ENCODE measurements at regions not wholly inside any gene's neighbourhood (a gene's known extent, or its start where the extent isn't known, plus 50 kb on each side); places are given as distances from the start of the nearest gene placed in this dataset.
"Not testable (repeated sequence)": the region's sequence is repeated elsewhere in the genome, so short reads cannot be mapped to it uniquely, and the experiment has no call there.

DNA sequence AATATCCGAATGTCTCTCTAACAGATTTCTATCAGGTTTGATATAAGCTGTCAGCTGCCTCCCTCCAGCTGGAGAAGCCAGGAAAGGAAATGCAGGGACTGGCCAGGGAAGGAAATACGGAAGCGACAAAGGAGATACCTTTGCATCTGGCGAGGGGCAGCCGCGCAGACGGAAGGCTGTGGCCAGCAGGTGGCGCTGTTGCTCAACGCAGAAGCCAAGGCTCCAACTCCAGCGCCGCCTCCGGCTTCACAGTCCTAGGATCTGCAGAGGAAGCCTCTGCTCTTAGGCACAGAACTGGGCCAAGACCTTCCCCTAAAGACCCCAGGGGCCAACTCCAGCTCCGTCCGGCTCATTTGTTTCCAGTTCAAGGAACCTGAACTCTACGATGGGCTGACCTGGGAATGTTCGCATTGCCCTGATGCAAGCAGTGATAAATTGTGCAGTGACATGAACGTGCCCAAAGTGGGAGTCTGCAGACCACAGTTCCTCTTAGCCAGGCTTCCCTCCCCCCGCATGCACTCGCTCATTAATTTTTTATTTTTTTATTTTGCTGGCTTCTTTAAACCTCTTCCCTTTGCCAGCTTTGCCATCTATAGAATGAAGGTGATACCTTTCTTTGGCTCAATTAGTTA lies 97.3 kb upstream of the LYZL2 start:
- DNase-seq: peak; percentile 79
- H3K27me3 Mint-ChIP-seq; H3K27ac Mint-ChIP-seq; H3K4me1 Mint-ChIP-seq; H3K9me3 Mint-ChIP-seq; POLR2A ChIA-PET; H3K36me3 Mint-ChIP-seq (ENCODE audit: low read depth); H3K4me3 Mint-ChIP-seq: not testable (repeated sequence)
- CTCF ChIA-PET: interaction anchor here (0.7 to 1.2 kb wide), 3 partner anchors 17 to 272 kb away, joined by 3 to 4 read pairs (median 4); no protein-coding TSS in a partner anchor

DNA sequence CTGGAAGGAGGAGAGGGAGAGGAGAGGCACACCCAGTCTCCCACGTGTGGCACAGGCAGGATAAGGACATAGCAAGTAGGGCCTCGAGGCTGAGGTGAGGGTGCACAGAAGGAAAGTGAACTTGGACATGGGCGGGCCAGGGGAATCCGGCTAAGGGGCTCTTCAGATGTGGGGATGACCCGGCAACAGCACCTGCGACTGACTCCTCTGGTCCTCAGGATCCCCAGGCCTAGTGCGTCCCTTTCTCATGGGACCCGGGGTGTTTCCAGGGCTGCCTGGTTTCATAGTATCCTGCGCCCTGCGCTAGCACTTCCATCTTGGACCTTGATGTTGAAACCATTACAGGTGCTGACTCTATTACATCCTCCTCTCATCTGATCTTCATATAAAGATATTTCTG lies 96.1 kb upstream of the LYZL2 start:
- CTCF ChIA-PET: interaction anchor here (1.0 kb wide), 1 partner anchor 273 kb away, joined by 3 read pairs; no protein-coding TSS in a partner anchor
- Mint-ChIP-seq H3K4me1 (peaks cover 8% of the 10 kb centered on the region), H3K27ac (no peak overlapping the region), H3K4me3 (no peak overlapping the region), H3K27me3 (no peaks in the 10 kb centered on the region), H3K36me3 (ENCODE audit: low read depth) (no peaks in the 10 kb centered on the region), H3K9me3 (no peaks in the 10 kb centered on the region)
- POLR2A ChIA-PET: no interaction called here
- no peak for DNase-seq

DNA sequence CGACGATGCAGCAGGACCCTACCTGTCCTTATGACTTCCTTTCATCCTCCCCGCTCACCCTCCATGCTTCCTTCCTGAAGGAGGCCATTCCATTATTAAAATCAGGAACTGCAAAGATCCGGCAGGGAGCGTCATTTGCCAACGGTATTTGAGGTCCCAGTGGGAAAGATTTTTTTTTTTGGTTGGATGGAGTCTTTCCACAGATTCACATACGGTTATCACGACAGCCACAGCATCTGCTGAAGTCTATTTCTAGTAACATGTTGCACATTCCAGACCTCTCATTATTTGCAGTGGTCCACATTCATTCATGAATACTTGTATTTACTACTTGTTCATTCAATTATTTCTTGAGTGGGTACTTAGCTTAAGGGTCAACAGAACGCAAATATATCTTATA lies 94.7 kb upstream of the LYZL2 start:
- Mint-ChIP-seq H3K27ac (no peak overlapping the region), H3K4me3 (no peak overlapping the region), H3K9me3 (no peaks in the 10 kb centered on the region), H3K36me3 (ENCODE audit: low read depth) (no peaks in the 10 kb centered on the region), H3K4me1 (peaks cover 8% of the 10 kb centered on the region), H3K27me3 (no peaks in the 10 kb centered on the region)
- ChIA-PET POLR2A (no interaction called here), CTCF (interaction anchor here (1.2 to 2.3 kb wide), 3 partner anchors 11 to 37 kb away, joined by 3 to 6 read pairs (median 5); no protein-coding TSS in a partner anchor)
- no peak for DNase-seq

DNA sequence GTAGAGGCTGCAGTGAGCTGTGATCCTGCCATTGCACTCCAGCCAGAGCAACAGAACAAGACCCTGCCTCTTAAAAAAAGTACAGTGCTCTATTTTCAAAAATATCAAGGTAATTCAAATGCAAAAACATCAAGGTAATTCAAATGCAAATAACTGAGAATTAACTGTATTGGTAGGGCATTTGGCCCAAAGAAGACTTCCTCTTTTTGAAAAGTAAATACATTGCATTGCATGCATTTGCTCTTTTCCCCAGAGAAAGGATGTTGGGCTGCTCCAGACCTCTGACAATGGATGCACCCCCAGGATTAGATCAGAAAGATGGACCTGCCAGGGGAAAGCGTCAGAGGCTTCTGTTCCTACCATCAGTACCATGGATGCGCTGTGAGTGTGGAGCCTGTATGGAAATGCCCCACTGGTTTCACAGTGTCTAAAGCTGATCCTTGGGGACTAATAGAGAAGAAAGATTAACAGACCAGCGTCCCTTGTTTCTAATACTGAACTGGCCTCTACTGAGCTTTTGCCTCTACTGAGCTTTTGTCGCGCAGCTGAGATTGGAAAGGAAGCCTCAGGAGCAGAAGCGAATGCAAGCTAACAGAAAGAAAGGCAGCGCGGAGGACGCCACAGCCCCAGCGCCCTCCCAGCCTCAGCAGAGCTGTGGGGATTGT lies 93.5 kb upstream of the LYZL2 start:
- Mint-ChIP-seq H3K4me1 (peaks cover 13% of the 10 kb centered on the region), H3K9me3 (no peaks in the 10 kb centered on the region), H3K27ac (no peak overlapping the region), H3K27me3 (no peaks in the 10 kb centered on the region), H3K36me3 (ENCODE audit: low read depth) (no peaks in the 10 kb centered on the region), H3K4me3 (no peak overlapping the region)
- CTCF ChIA-PET: interaction anchor here (0.6 to 2.6 kb wide), 6 partner anchors 12 to 230 kb away, joined by 3 to 9 read pairs (median 4); no protein-coding TSS in a partner anchor
- DNase-seq: no peak
- POLR2A ChIA-PET: no interaction called here

DNA sequence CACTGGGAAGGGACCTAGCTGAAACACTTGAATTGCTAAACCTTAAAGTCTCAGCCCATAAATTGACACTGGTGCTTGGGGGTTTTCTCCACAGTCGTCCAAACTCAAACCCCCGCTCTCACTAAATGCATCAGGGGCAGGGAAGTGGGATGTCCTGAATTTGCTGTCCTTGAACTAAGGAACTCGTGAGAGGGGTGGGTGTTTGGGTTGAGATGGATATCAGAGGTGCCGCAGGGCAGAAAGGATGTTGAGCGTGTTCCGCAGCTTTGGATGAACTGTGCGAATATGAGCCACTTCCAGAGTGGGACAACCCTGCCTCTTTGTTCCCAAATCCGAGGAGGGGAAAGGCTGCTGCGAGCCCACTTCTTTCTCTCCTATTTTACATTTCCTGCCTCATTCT lies 90.3 kb upstream of the LYZL2 start:
- Mint-ChIP-seq H3K4me3 (no peak overlapping the region), H3K9me3 (no peaks in the 10 kb centered on the region), H3K36me3 (ENCODE audit: low read depth) (peaks cover under 1% of the 10 kb centered on the region), H3K4me1 (peaks cover 7% of the 10 kb centered on the region), H3K27ac (no peak overlapping the region), H3K27me3 (no peaks in the 10 kb centered on the region)
- no peak for DNase-seq
- ChIA-PET CTCF (interaction anchor here (1.3 to 2.1 kb wide), 4 partner anchors 9 to 80 kb away, joined by 3 to 11 read pairs (median 6); no protein-coding TSS in a partner anchor), POLR2A (no interaction called here)

DNA sequence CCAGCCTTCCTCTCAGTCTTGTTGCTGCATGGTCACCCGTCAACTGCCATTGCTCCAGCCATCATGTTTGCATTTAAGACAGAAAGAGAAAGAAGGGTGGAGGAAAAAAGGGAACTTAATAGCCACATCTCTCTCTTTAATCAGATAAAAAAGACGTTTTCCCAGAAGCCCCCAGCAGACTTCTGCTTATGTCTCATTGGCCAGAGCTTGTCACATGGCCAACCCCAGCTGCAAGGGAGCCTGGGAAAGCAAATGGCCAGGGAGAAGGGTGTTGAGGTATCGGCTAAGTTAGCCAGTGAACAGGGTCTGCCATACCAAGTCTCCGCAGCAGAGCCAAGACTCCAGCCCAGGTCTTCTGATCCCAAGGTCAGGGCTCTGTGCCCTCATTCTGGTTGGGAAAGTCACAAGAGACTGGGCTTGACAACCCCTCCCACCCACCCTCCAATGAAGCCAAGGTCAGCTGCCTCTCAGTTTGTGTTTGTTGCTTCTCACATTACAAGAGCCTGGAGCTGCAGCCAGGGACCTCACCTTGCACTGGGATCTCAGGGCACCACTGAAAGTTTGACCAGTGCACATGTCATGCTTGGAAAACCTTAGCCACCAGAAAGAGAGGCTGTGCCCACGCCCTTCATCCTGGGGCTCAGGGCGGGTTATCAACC lies 80.3 kb upstream of the LYZL2 start:
- peaks cover 16% of the 10 kb centered on the region for H3K36me3 Mint-ChIP-seq (ENCODE audit: low read depth)
- peaks cover 29% of the 10 kb centered on the region for H3K9me3 Mint-ChIP-seq
- peaks cover 24% of the 10 kb centered on the region for H3K4me1 Mint-ChIP-seq
- H3K4me3 Mint-ChIP-seq: no peak overlapping the region
- no peaks in the 10 kb centered on the region for H3K27me3 Mint-ChIP-seq
- no peak for DNase-seq
- H3K27ac Mint-ChIP-seq: no peak overlapping the region
- ChIA-PET CTCF (interaction anchor here (0.6 to 3.6 kb wide), 3 partner anchors 8 to 875 kb away, joined by 4 to 17 read pairs (median 8); no protein-coding TSS in a partner anchor), POLR2A (no interaction called here)

DNA sequence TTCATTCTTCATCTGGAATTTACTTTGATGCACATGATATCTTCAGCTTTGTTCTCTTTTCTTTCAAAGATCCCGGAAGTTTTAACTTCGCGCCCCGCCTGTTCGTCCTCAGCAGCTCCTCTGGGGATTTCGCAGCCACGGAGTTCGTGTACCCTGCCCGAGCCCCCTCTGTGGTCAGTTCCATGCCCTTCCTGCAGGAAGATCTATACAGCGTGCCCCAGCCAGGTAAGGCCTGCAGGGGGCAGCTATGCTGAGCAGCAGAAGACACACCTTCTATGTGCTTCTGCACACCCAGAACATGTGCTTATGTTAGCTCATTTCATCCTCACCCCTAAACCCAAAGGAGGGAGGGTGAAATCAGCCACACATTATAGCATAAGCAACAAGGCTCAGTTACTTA lies 79.7 kb upstream of the LYZL2 start:
- DNase-seq: no peak
- ChIA-PET POLR2A (no interaction called here), CTCF (interaction anchor here (1.5 to 3.6 kb wide), 3 partner anchors 9 to 22 kb away, joined by 8 to 17 read pairs (median 9); no protein-coding TSS in a partner anchor)
- Mint-ChIP-seq H3K36me3 (ENCODE audit: low read depth) (peaks cover 15% of the 10 kb centered on the region), H3K27ac (no peak overlapping the region), H3K4me1 (peaks cover 28% of the 10 kb centered on the region), H3K9me3 (peaks cover 24% of the 10 kb centered on the region), H3K4me3 (no peak overlapping the region), H3K27me3 (no peaks in the 10 kb centered on the region)

DNA sequence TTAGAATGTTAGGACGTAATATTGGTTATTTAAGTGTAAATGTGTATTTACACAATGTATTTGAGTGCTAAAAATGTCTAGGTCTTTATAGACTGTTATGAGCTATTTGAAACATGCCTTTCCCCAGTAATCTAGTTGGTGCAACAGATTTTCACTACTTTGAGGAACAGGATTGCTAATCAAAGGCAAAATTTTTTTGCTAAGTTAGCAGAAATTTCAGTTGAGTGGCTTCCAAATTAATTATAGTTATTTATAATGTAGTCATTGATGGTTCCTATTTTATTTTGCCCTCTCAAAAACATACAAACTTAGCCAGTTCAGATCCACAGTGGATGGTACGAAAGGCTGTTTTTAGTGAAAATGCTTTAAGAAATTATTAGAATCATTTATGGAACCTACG lies 78.7 kb upstream of the LYZL2 start:
- POLR2A ChIA-PET: no interaction called here
- CTCF ChIA-PET: interaction anchor here (0.6 to 3.6 kb wide), 7 partner anchors 8 to 38 kb away, joined by 3 to 17 read pairs (median 4); no protein-coding TSS in a partner anchor
- H3K36me3 Mint-ChIP-seq (ENCODE audit: low read depth): peaks cover 8% of the 10 kb centered on the region
- DNase-seq: no peak
- no peak overlapping the region for H3K4me3 Mint-ChIP-seq
- H3K4me1 Mint-ChIP-seq: peaks cover 38% of the 10 kb centered on the region
- H3K27ac Mint-ChIP-seq: no peak overlapping the region
- H3K9me3 Mint-ChIP-seq: peaks cover 14% of the 10 kb centered on the region
- H3K27me3 Mint-ChIP-seq: no peaks in the 10 kb centered on the region

DNA sequence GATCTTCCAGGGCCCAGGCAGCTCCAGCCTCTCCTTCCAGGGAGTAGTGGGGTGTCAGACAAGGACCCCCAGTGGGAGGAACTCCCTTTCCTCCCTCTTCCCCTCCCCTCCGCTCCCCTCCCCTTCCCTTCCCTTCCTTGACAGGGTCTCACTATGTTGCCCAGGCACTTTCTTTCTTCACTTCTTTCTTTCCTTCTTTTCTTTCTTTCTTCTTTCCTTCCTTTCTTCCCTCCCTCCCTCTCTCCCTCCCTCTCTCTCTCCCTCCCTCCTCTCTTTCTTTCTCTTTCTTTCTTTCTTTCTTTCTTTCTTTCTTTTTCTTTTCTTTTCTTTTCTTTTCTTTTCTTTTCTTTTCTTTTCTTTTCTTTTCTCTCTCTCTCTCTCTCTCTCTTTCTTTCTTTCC lies 76.6 kb upstream of the LYZL2 start:
- POLR2A ChIA-PET, DNase-seq, H3K9me3 Mint-ChIP-seq, H3K27me3 Mint-ChIP-seq: not testable (repeated sequence)
- peaks cover 56% of the 10 kb centered on the region for H3K4me1 Mint-ChIP-seq
- CTCF ChIA-PET: interaction anchor here (0.7 to 6.2 kb wide), 2 partner anchors 17 to 18 kb away, joined by 3 to 35 read pairs; no protein-coding TSS in a partner anchor
- H3K4me3 Mint-ChIP-seq: peak overlapping the region; percentile 43
- H3K27ac Mint-ChIP-seq: peak overlapping the region; percentile 99
- H3K36me3 Mint-ChIP-seq (ENCODE audit: low read depth): peaks cover 13% of the 10 kb centered on the region

DNA sequence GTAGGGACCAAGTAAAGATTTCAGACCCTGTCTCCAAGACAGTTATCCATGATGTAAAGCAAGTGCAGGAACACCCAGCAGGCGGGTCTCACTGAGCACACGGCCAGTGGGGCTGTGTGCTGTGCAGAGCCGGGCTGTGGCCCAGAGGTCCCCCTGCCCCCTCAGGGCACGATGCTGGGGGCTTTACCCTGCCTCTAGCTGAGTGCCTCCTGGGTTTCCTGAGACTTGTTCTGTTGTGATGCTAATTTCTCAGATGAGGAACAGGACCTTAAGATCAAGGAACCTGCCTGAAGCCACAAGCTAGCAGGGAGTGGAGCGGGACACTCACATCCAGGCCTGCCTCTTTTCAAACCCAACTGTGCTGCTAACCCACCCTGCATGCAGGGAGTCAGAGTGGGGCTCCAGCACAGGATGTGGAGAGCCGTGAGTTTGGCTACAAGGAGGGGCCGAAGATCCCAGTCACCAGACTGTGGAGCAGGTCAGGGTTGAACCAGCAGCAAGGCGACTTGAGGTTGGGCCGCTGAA lies 76.1 kb upstream of the LYZL2 start:
- ChIA-PET POLR2A (interaction anchor here (1.2 kb wide), 1 partner anchor 59 kb away, joined by 5 read pairs; no protein-coding TSS in a partner anchor), CTCF (interaction anchor here (0.7 to 6.2 kb wide), 3 partner anchors 10 to 17 kb away, joined by 3 to 35 read pairs (median 5); no protein-coding TSS in a partner anchor)
- peak overlapping the region; percentile 99 for H3K27ac Mint-ChIP-seq
- H3K9me3 Mint-ChIP-seq: peaks cover 3% of the 10 kb centered on the region
- peak; percentile 25 for DNase-seq
- H3K4me3 Mint-ChIP-seq: peak overlapping the region; percentile 86
- peaks cover 13% of the 10 kb centered on the region for H3K36me3 Mint-ChIP-seq (ENCODE audit: low read depth)
- H3K4me1 Mint-ChIP-seq: peaks cover 57% of the 10 kb centered on the region
- H3K27me3 Mint-ChIP-seq: no peaks in the 10 kb centered on the region

DNA sequence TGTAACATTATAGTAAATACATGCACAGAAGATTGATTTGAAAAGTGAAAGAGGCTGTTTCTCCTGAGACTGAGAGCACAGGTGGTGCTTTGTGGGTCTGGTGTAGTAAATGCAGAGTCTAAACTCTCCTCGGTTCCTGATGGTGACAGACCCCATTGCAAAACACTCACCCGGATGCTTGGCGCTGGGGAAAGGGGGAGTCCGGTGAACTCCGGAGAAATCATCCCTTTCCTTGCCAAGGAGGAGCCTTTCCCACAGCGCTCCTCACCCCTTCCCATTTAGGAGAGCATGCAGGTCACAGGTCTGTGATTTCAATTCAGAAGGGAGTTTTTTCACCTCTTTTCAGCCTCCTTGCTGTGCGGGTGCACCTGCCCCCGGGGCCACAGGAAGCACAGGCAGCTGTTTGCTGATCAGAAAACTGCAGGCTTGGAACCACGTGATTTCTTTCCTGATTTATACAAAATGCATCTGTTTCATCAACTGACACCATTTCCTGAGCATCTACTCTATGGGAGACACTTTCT lies 75.6 kb upstream of the LYZL2 start:
- Mint-ChIP-seq H3K27me3 (no peaks in the 10 kb centered on the region), H3K4me3 (peak overlapping the region; percentile 86), H3K9me3 (peaks cover 1% of the 10 kb centered on the region), H3K4me1 (peaks cover 63% of the 10 kb centered on the region), H3K36me3 (ENCODE audit: low read depth) (peaks cover 16% of the 10 kb centered on the region), H3K27ac (peak overlapping the region; percentile 99)
- DNase-seq: peak; percentile 57
- ChIA-PET POLR2A (interaction anchor here (1.2 kb wide), 1 partner anchor 59 kb away, joined by 5 read pairs; no protein-coding TSS in a partner anchor), CTCF (interaction anchor here (1.4 to 6.2 kb wide), 2 partner anchors 9 to 16 kb away, joined by 5 to 35 read pairs; no protein-coding TSS in a partner anchor)

DNA sequence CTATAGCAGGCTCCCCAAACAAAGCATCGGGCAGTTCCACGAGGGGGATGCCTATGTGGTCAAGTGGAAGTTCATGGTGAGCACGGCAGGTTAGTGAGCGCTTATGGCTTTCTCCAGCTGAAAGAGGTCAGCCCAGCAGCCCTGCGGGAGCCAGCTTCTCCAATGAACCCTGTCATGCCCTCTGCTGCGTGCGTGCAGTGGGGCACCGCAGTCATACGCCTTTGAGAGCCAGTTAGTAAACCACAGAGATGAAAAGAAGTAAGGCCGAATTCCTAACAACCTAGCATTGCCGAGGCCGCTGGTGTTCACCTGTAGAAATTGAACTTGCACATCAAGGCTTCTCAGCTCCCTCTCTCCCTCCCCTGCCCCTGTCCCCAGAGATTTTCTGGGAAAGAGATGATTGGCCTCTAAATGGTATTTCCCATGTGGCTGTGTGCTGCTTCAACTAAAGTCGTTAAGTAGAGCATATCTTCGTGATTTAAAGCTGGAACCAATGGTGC lies 75.1 kb upstream of the LYZL2 start:
- not testable (repeated sequence) for H3K9me3 Mint-ChIP-seq, H3K27me3 Mint-ChIP-seq
- peak overlapping the region; percentile 86 for H3K4me3 Mint-ChIP-seq
- CTCF ChIA-PET: interaction anchor here (1.4 to 6.2 kb wide), 2 partner anchors 9 to 16 kb away, joined by 5 to 35 read pairs; no protein-coding TSS in a partner anchor
- peak overlapping the region; percentile 99 for H3K27ac Mint-ChIP-seq
- peaks cover 16% of the 10 kb centered on the region for H3K36me3 Mint-ChIP-seq (ENCODE audit: low read depth)
- peak; percentile 67 for DNase-seq
- H3K4me1 Mint-ChIP-seq: peaks cover 68% of the 10 kb centered on the region
- POLR2A ChIA-PET: interaction anchor here (1.2 kb wide), 1 partner anchor 60 kb away, joined by 5 read pairs; no protein-coding TSS in a partner anchor
